T47D (cell line): ENCODE measurements at regions not wholly inside any gene's neighbourhood (a gene's known extent, or its start where the extent isn't known, plus 50 kb on each side); places are given as distances from the start of the nearest gene placed in this dataset.

ENCODE experiments used
- DNase-seq, 2 experiments: peaks; one replicate each; pipeline versions ENCODE4 v3.0.0 to v3.0.0-alpha.2; 2011 to 2012; ENCODE audit warnings: low read depth in 1 of 2, low spot score in 1 of 2
- JUND ChIP-seq: IDR thresholded peaks from 2 replicates; pipeline ENCODE4 v1.6.1; 2012; ENCODE audit warnings: low read depth
- in situ Hi-C: cut with HindIII; loops from 2 replicates; pipeline ENCODE4 v1.10.0; 2016; ENCODE audit warnings: low sequenced_read_pairs, low pct_unique_long_range_greater_than_20kb

DNA sequence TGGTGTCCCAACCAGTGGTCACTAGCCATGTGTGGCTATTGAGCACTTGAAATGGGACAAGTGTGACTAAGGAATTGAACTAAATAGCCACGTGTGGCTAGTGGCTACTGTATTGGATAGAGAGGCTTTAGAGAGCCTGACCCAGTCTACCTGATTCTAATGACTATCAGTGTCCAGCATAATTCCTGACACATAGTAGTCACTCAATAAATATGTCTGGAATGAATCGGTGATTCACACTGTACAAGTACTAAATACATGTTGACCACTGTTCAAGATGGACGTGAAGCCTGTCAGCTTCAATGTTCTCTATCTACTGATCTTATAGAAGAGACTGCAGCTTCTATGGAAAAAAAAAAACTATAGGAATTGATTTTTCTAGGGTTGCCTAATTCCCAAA, 57.7 kb upstream of the MAST4 start:
- DNase-seq: no peak
- in situ Hi-C loops: no loop called here
- no peak for TF ChIP-seq JUND

DNA sequence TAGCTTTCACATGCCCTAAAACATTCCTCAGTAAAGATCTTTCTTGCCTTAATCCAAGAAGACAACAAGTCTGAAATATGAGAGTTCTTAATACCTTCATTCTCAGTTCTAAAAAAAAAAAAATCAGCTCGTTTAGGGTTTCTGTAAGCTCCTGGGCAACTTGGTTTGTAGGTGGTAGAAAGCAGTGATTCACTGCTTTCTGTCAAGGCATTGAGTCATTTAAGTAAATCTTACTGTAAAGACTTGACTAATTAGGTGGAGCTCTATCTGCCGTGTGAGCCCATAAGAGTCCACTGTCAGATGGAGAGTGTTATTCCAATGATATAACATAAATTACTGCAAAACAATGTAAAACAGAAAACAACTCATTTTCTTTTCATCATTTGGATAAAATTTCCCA, 56.1 kb upstream of the MAST4 start:
- DNase-seq: no peak
- in situ Hi-C loops: no loop called here
- no peak for TF ChIP-seq JUND

GRCh38 chr5:66542711-66543110, 53.5 kb upstream of the MAST4 start:
- in situ Hi-C loops: no loop called here
- no peak for TF ChIP-seq JUND
- DNase-seq: no peak
